ENCODE measurements at regions not wholly inside any gene's neighbourhood (a gene's known extent, or its start where the extent isn't known, plus 50 kb on each side); places are given as distances from the start of the nearest gene placed in this dataset.

DNA sequence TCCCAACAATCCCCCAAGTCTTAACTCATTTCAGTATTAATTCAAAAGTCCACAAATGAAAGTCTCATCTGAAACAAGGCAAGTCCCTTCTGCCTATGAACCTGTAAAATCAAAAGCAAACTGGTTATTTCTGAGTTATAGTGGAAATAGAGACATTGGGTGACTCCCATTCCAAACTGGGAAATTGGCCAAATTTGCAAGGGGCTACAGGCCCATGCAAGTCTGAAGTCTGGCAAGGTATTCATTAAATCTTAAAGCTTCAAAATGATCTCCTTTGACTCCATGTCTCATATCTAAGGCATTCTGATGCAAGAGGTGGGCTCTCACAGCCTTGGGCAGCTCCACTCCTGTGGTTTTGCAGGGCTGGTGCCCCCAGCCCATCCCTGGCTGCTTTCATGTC lies 167.9 kb downstream of the HTR1A start (continued):
- TF ChIP-seq, protein P1, sequence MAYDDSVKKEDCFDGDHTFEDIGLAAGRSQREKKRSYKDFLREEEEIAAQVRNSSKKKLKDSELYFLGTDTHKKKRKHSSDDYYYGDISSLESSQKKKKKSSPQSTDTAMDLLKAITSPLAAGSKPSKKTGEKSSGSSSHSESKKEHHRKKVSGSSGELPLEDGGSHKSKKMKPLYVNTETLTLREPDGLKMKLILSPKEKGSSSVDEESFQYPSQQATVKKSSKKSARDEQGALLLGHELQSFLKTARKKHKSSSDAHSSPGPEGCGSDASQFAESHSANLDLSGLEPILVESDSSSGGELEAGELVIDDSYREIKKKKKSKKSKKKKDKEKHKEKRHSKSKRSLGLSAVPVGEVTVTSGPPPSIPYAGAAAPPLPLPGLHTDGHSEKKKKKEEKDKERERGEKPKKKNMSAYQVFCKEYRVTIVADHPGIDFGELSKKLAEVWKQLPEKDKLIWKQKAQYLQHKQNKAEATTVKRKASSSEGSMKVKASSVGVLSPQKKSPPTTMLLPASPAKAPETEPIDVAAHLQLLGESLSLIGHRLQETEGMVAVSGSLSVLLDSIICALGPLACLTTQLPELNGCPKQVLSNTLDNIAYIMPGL (CRISPR knock-in tag; IDR thresholded peaks at IDR 0.05): no peak

DNA sequence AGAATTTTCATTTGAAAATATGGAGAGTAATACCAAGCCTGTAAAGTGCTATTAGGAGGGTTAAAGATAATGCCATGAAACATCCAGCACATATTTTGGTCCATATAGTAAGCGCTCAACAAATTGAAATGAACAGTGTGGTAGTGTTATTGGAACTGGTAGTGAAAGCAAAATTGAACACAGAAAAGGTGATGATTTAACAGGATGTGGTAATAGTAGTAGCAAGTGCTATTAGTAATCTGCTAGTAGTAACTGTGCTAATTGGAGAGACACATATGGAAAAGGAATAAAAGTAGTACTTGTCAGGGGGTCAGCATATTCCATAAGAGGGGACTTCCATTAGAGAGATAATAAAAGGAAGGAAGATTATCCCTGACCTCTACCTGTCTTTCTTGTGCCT lies 187.3 kb downstream of the HTR1A start:
- no peaks in the 10 kb centered on the region for H3K27me3 ChIP-seq (ENCODE audit: control insufficient read depth in 2 of 2, insufficient read depth in 2 of 2, low read length in 2 of 2)
- no peak overlapping the region for H3K9ac ChIP-seq (ENCODE audit: insufficient read depth in 1 of 2, low read depth in 2 of 2, low read length in 2 of 2)
- no peaks in the 10 kb centered on the region for H3K36me3 ChIP-seq (ENCODE audit: control insufficient read depth, insufficient read depth, low read length)
- H3K4me3 ChIP-seq: no peak overlapping the region
- no peak for DNase-seq (ENCODE audit: extremely low read depth in 1 of 4, low spot score in 3 of 4)
- BruUV-seq (replicated peaks): no TSS peak
- H2AFZ ChIP-seq (ENCODE audit: low read depth, low read length): no peak overlapping the region
- in situ Hi-C loops (cut with MboI) (no loop called here), intact Hi-C loops (cut with micrococcal nuclease) (no loop called here)
- WGBS (ENCODE audit: insufficient coverage, low coverage, missing lambda C conversion rate): 6% methylated on average over 1 of the region's 1 CpG
- FAIRE-seq: no peak
- no peaks in the 10 kb centered on the region for H3K9me3 ChIP-seq (replicated peaks; ENCODE audit: control insufficient read depth, insufficient read depth, low read depth, low read length)
- no peak for ATAC-seq
- H4K20me1 ChIP-seq (replicated peaks; ENCODE audit: control insufficient read depth, insufficient read depth, low read length): no peaks in the 10 kb centered on the region
- TF ChIP-seq CBFA2T3 (IDR thresholded peaks at IDR 0.05) (no peak), POLR2B (IDR thresholded peaks at IDR 0.05; ENCODE audit: low read depth, partially characterized antibody) (no peak), IFI16 (CRISPR knock-in tag; IDR thresholded peaks at IDR 0.05) (no peak), KDM1A (IDR thresholded peaks at IDR 0.05) (no peak), ZNF12 (CRISPR knock-in tag; IDR thresholded peaks at IDR 0.05) (no peak), ZNF507 (tag; conservative IDR thresholded peaks at IDR 0.05) (no peak), BMI1 (IDR thresholded peaks at IDR 0.05; ENCODE audit: low read length) (no peak), HOXB6 (CRISPR knock-in tag; IDR thresholded peaks at IDR 0.05; ENCODE audit: borderline replicate concordance) (no peak)
- TF ChIP-seq, protein P2, sequence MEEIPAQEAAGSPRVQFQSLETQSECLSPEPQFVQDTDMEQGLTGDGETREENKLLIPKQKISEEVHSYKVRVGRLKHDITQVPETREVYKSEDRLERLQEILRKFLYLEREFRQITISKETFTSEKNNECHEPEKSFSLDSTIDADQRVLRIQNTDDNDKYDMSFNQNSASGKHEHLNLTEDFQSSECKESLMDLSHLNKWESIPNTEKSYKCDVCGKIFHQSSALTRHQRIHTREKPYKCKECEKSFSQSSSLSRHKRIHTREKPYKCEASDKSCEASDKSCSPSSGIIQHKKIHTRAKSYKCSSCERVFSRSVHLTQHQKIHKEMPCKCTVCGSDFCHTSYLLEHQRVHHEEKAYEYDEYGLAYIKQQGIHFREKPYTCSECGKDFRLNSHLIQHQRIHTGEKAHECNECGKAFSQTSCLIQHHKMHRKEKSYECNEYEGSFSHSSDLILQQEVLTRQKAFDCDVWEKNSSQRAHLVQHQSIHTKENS (CRISPR knock-in tag; IDR thresholded peaks at IDR 0.05): no peak
- ChIA-PET POLR2A (no interaction called here), CTCF (ENCODE audit: low intra/inter-chr PET ratio) (no interaction called here)
- no peaks in the 10 kb centered on the region for H3K79me2 ChIP-seq (ENCODE audit: control insufficient read depth, insufficient read depth, low read length)
- H3K9me1 ChIP-seq (ENCODE audit: control insufficient read depth, insufficient read depth, low read length): no peaks in the 10 kb centered on the region
- no peaks in the 10 kb centered on the region for H3K4me1 ChIP-seq (replicated peaks in 1 of 2; ENCODE audit: control insufficient read depth in 2 of 2, insufficient read depth in 2 of 2, low read length in 2 of 2)
- no peak overlapping the region for H3K4me2 ChIP-seq (ENCODE audit: insufficient read depth, low read length)
- no peak overlapping the region for H3K27ac ChIP-seq (ENCODE audit: extremely low read depth, low read depth, low read length)

All from K562 (cell line).